Panc1 (cell line): ENCODE measurements at regions not wholly inside any gene's neighbourhood (a gene's known extent, or its start where the extent isn't known, plus 50 kb on each side); places are given as distances from the start of the nearest gene placed in this dataset.

Source experiments
- ATAC-seq: fragments of 200-7000 bp; cut with Tn5 transposase; 2 replicates; pipeline ENCODE4 v1.9.1; 2020; ENCODE audit warnings: mild to moderate bottlenecking, moderate library complexity
- BruUV-seq: library from RNA; stranded (reverse); fragments of 400-500 nt; replicated peaks from 2 replicates; lab custom pipeline; 2021; lab: Mats Ljungman, UMichigan
- CTCF ChIA-PET: fragments of 300-600 bp; sonication (Branson Sonifier 250); formaldehyde crosslinking; loops from one replicate; lab custom pipeline; 2022; ENCODE audit warnings: antibody characterized with exemption; lab: Charles Lee
- POLR2A ChIA-PET: fragments of 300-600 bp; sonication (Branson Sonifier 250); formaldehyde crosslinking; loops from one replicate; lab custom pipeline; 2022; ENCODE audit warnings: antibody characterized with exemption; lab: Charles Lee
- DNase-seq: peaks from one replicate; pipeline ENCODE4 v3.0.0-alpha.2; 2010; ENCODE audit warnings: low read depth, low spot score
- H3K27ac ChIP-seq: 2 replicates; pipeline ENCODE4 v1.5.1; 2011; ENCODE audit warnings: mild to moderate bottlenecking, low read length, inconsistent platforms
- H3K27me3 ChIP-seq: fragments of 200-500 bp; sonication (Bioruptor generic); 2 replicates; pipeline ENCODE4 v1.6.0; 2014; ENCODE audit warnings: low read length, inconsistent platforms; ENCODE audit not compliant: control insufficient read depth, insufficient read depth
- H3K36me3 ChIP-seq: fragments of 200-500 bp; sonication (Bioruptor generic); 2 replicates; pipeline ENCODE4 v1.5.1; 2014; ENCODE audit warnings: inconsistent platforms, mild to moderate bottlenecking, low read length, moderate library complexity; ENCODE audit not compliant: control insufficient read depth, insufficient read depth
- H3K4me1 ChIP-seq: 2 replicates; pipeline ENCODE4 v1.5.1; 2011; ENCODE audit warnings: inconsistent platforms, mild to moderate bottlenecking, low read length, moderate library complexity; ENCODE audit not compliant: control insufficient read depth, insufficient read depth
- H3K4me3 ChIP-seq, 2 experiments: 2 replicates each; pipeline ENCODE4 v1.5.1; 2011 to 2012; ENCODE audit warnings: low read depth in 2 of 2, low read length in 2 of 2, mild to moderate bottlenecking in 2 of 2, inconsistent platforms in 1 of 2, moderate library complexity in 1 of 2
- H3K9me3 ChIP-seq: fragments of 200-500 bp; sonication (Bioruptor generic); 2 replicates; pipeline ENCODE4 v1.5.1; 2014; ENCODE audit warnings: low read depth, mild to moderate bottlenecking, inconsistent platforms, low read length, moderate library complexity; ENCODE audit not compliant: control insufficient read depth, insufficient read depth
- CTCF ChIP-seq: fragments of 450-650 bp; IDR thresholded peaks from 2 replicates; pipeline ENCODE4 v1.5.1; 2017; ENCODE audit warnings: mild to moderate bottlenecking
- POLR2AphosphoS5 ChIP-seq: IDR thresholded peaks from 2 replicates; pipeline ENCODE4 v1.6.1; 2012; ENCODE audit warnings: mild to moderate bottlenecking, low read depth, low read length, moderate library complexity
- REST ChIP-seq, 2 experiments: IDR thresholded peaks; 2 replicates each; pipeline ENCODE4 v1.6.1; 2011 to 2012; ENCODE audit warnings: low read depth in 2 of 2, control low read depth in 1 of 2, low read length in 1 of 2, mild to moderate bottlenecking in 1 of 2, moderate library complexity in 1 of 2; ENCODE audit not compliant: insufficient read depth in 1 of 2
- SIN3A ChIP-seq: IDR thresholded peaks from 2 replicates; pipeline ENCODE4 v1.6.1; 2012; ENCODE audit warnings: low read depth, mild to moderate bottlenecking, low read length, moderate library complexity, borderline replicate concordance; ENCODE audit not compliant: insufficient read depth
- TCF7L2 ChIP-seq: IDR thresholded peaks from 2 replicates; pipeline ENCODE4 v1.6.1; 2011; ENCODE audit warnings: mild to moderate bottlenecking, low read depth, low read length, inconsistent platforms
- in situ Hi-C: cut with HindIII; loops from 2 replicates; pipeline ENCODE4 v1.10.0; 2016; ENCODE audit warnings: low sequenced_read_pairs, low pct_unique_long_range_greater_than_20kb
- intact Hi-C: fragments of 100-400 bp; cut with micrococcal nuclease; formaldehyde crosslinking; loops from one replicate; pipeline ENCODE4 v1.10.0; 2022; ENCODE audit not compliant: unreplicated experiment

- Histone ChIP-seq H3K27me3 (no peaks in the 10 kb centered on the region), H3K4me3 (no peak overlapping the region), H3K36me3 (no peaks in the 10 kb centered on the region), H3K9me3 (no peaks in the 10 kb centered on the region), H3K27ac (peak overlapping the region; percentile 66; the same call in 1 of the 2 replicates), H3K4me1 (peaks cover 25% of the 10 kb centered on the region)
- ATAC-seq: no peak
- ChIA-PET CTCF (no interaction called here), POLR2A (interaction anchor here (0.6 kb wide), 1 partner anchor 429 kb away, joined by 3 read pairs; no protein-coding TSS in a partner anchor)
- intact Hi-C loops: no loop called here
- TF ChIP-seq TCF7L2: no peak
- no peak for TF ChIP-seq REST (IDR thresholded peaks at IDR 0.05; ENCODE audit: insufficient read depth in 1 of 2, low read depth in 2 of 2, low read length in 1 of 2)
- TF ChIP-seq CTCF: no peak
- no peak for TF ChIP-seq SIN3A
- no peak for TF ChIP-seq POLR2AphosphoS5
- no peak for DNase-seq
- in situ Hi-C loops: no loop called here
- BruUV-seq: no TSS peak
Observed at GRCh38 chr15:70270752-70271111, 173.0 kb upstream of the TLE3 start.

- in situ Hi-C loops (no loop called here), intact Hi-C loops (no loop called here)
- H3K9me3 ChIP-seq: no peaks in the 10 kb centered on the region
- ATAC-seq: no peak
- H3K4me3 ChIP-seq: no peak overlapping the region
- CTCF ChIA-PET: no interaction called here
- POLR2A ChIA-PET: no interaction called here
- H3K4me1 ChIP-seq: peaks cover 25% of the 10 kb centered on the region
- TF ChIP-seq TCF7L2 (no peak), SIN3A (no peak), POLR2AphosphoS5 (no peak), REST (IDR thresholded peaks at IDR 0.05; ENCODE audit: insufficient read depth in 1 of 2, low read depth in 2 of 2, low read length in 1 of 2) (no peak), CTCF (no peak)
- no peak for DNase-seq
- H3K27me3 ChIP-seq: no peaks in the 10 kb centered on the region
- peak overlapping the region; percentile 2; the same call in 1 of the 2 replicates for H3K27ac ChIP-seq
- no peaks in the 10 kb centered on the region for H3K36me3 ChIP-seq
- no TSS peak for BruUV-seq
Observed at GRCh38 chr15:70269991-70270751, 172.5 kb upstream of the TLE3 start.
